NCI-H2196 (cell line): ENCODE measurements at regions not wholly inside any gene's neighbourhood (a gene's known extent, or its start where the extent isn't known, plus 50 kb on each side); places are given as distances from the start of the nearest gene placed in this dataset.

Source experiments
- DNase-seq: peaks from one replicate; lab custom pipeline; 2025; ENCODE audit not compliant: unreplicated experiment; lab: John Stamatoyannopoulos, UW

- DNase-seq = no peak
Measured at GRCh38 chr4:71156616-71157015, 163.2 kb downstream of the DCK start.

- DNase-seq = no peak
Measured at GRCh38 chr4:71162386-71162785, 168.9 kb downstream of the DCK start.

- DNase-seq = no peak
Measured at GRCh38 chr4:71163317-71163716, 169.9 kb downstream of the DCK start.

- DNase-seq = no peak
Measured at GRCh38 chr4:71167083-71167482, 171.7 kb upstream of the SLC4A4 start.

- no peak for DNase-seq
Measured at GRCh38 chr4:71171592-71171991, 167.2 kb upstream of the SLC4A4 start.

GRCh38 chr4:71181332-71181731 is 157.5 kb upstream of the SLC4A4 start:
- DNase-seq = no peak

- peak; percentile 27 for DNase-seq
Measured at GRCh38 chr4:71184195-71184781, 154.5 kb upstream of the SLC4A4 start.

- no peak for DNase-seq
Measured at GRCh38 chr4:71185037-71185436, 153.8 kb upstream of the SLC4A4 start.

GRCh38 chr4:71186257-71186565 is 152.6 kb upstream of the SLC4A4 start:
- DNase-seq = no peak

GRCh38 chr4:71186566-71187403 is 152.0 kb upstream of the SLC4A4 start:
- DNase-seq = peak; percentile 67

- no peak for DNase-seq
Measured at GRCh38 chr4:71187404-71188155, 151.2 kb upstream of the SLC4A4 start.

GRCh38 chr4:71188156-71188640 is 150.6 kb upstream of the SLC4A4 start:
- no peak for DNase-seq

- no peak for DNase-seq
Measured at GRCh38 chr4:71188951-71189350, 149.9 kb upstream of the SLC4A4 start.

- DNase-seq = no peak
Measured at GRCh38 chr4:71189471-71189870, 149.3 kb upstream of the SLC4A4 start.

- DNase-seq = no peak
Measured at GRCh38 chr4:71194454-71194853, 144.4 kb upstream of the SLC4A4 start.

GRCh38 chr4:71195924-71196323 is 142.9 kb upstream of the SLC4A4 start:
- no peak for DNase-seq

GRCh38 chr4:71198958-71199357 is 139.9 kb upstream of the SLC4A4 start:
- DNase-seq = no peak

GRCh38 chr4:71201057-71201456 is 137.8 kb upstream of the SLC4A4 start:
- no peak for DNase-seq

- DNase-seq = no peak
Measured at GRCh38 chr4:71201817-71202576, 136.8 kb upstream of the SLC4A4 start.

- no peak for DNase-seq
Measured at GRCh38 chr4:71202705-71203104, 136.1 kb upstream of the SLC4A4 start.

GRCh38 chr4:71204056-71204455 is 134.8 kb upstream of the SLC4A4 start:
- DNase-seq = no peak
